NOMO-1 (cell line): ENCODE measurements at regions not wholly inside any gene's neighbourhood (a gene's known extent, or its start where the extent isn't known, plus 50 kb on each side); places are given as distances from the start of the nearest gene placed in this dataset.

Experiments used
- DNase-seq, 2 experiments: peaks; one replicate each; lab custom pipeline; 2025; ENCODE audit not compliant: unreplicated experiment in 2 of 2; lab: John Stamatoyannopoulos, UW

GRCh38 chr12:21993438-21993981 lies 52.3 kb upstream of the ABCC9 start:
- no peak for DNase-seq

DNA sequence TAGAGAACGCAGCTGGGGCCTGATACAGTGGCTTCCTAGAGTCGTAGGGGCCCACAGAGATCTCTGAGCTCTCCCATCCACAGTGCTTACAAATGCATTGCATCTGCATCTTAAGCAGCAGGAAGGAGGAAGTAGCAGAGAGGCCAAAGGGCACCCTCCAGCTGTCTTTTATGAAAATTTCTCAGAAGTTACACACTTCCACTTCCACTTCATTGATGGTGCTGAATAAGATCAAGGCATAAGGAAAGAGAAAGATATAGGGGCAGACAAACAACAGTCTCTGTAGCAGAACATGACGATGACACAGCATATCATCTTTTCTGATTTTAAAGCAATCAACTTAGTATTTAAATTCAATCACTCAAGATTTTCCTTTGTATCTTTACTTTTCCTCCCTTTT lies 51.6 kb upstream of the ABCC9 start:
- DNase-seq, result peak; percentile 82 to 85

- no peak for DNase-seq
These were observed 50.3 kb upstream of the ABCC9 start for GRCh38 chr12:21991526-21991925.
